B cell (primary cell): ENCODE measurements at regions not wholly inside any gene's neighbourhood (a gene's known extent, or its start where the extent isn't known, plus 50 kb on each side); places are given as distances from the start of the nearest gene placed in this dataset.

Source experiments
- ATAC-seq: fragments of 200-7000 bp; cut with Tn5 transposase; one replicate; pipeline ENCODE4 v1.10.0; 2021; ENCODE audit warnings: low read depth, mild to moderate bottlenecking, moderate number of reproducible peaks, moderate library complexity
- CTCF ChIA-PET: fragments of 350-600 bp; sonication (Branson Sonifier 250); formaldehyde crosslinking; loops from one replicate; lab custom pipeline; 2021; ENCODE audit warnings: antibody characterized with exemption, inconsistent platforms; lab: Charles Lee
- POLR2A ChIA-PET: fragments of 350-600 bp; sonication (Branson Sonifier 250); formaldehyde crosslinking; loops from one replicate; lab custom pipeline; 2021; ENCODE audit warnings: antibody characterized with exemption; lab: Charles Lee
- DNase-seq: peaks from one replicate; pipeline ENCODE4 v3.0.0; 2013
- H2AFZ ChIP-seq: 2 replicates; pipeline ENCODE4 v1.6.1; 2012; ENCODE audit warnings: mild to moderate bottlenecking, low read depth, low read length; ENCODE audit not compliant: insufficient read depth, poor library complexity, severe bottlenecking
- H3K27ac ChIP-seq, 2 donors: 1 replicate in 1 of 2; 2 replicates in 1 of 2; pipeline ENCODE4 v1.5.1; 2012 to 2013; ENCODE audit warnings: low read length in 2 of 2, mild to moderate bottlenecking in 2 of 2, moderate library complexity in 1 of 2
- H3K27me3 ChIP-seq, 4 experiments: fragments of 200-600 bp in 1 of 4; sonication (generic) in 1 of 4; replicated peaks in 1 of 4; 1 replicate in 2 of 4; 2 replicates in 2 of 4; pipeline versions ENCODE4 v1.6.1 to v1.7.0; 2013 to 2016; ENCODE audit warnings: low read length in 3 of 4, mild to moderate bottlenecking in 2 of 4, mixed read lengths in 1 of 4, moderate library complexity in 1 of 4; ENCODE audit not compliant: insufficient read depth in 4 of 4, control insufficient read depth in 3 of 4; ENCODE audit errors: control extremely low read depth in 1 of 4
- H3K36me3 ChIP-seq, 2 experiments: replicated peaks in 1 of 2; 1 replicate in 1 of 2; 2 replicates in 1 of 2; pipeline versions ENCODE4 v1.6.1 to v1.7.1; 2013; ENCODE audit warnings: low read length in 1 of 2; ENCODE audit not compliant: insufficient read depth in 2 of 2, control insufficient read depth in 1 of 2; ENCODE audit errors: control extremely low read depth in 1 of 2, extremely low read depth in 1 of 2
- H3K4me1 ChIP-seq, 2 donors: fragments of 200-600 bp in 1 of 2; sonication (generic) in 1 of 2; 1 replicate in 1 of 2; 2 replicates in 1 of 2; pipeline versions ENCODE4 v1.5.1 to v1.6.1; 2013 to 2017; ENCODE audit warnings: low read length in 2 of 2; ENCODE audit not compliant: control insufficient read depth in 2 of 2, insufficient read depth in 2 of 2
- H3K4me2 ChIP-seq: replicated peaks from 2 replicates; pipeline ENCODE3; 2012; ENCODE audit warnings: mild to moderate bottlenecking, low read depth, low read length; ENCODE audit not compliant: poor library complexity, severe bottlenecking
- H3K4me3 ChIP-seq, 5 experiments: fragments of 200-600 bp in 1 of 5; sonication (generic) in 1 of 5; 1 replicate in 3 of 5; 2 replicates in 2 of 5; pipeline versions ENCODE4 v1.5.1 to v1.7.0; 2011 to 2016; ENCODE audit warnings: low read length in 4 of 5, mild to moderate bottlenecking in 4 of 5, low read depth in 2 of 5, control low read depth in 1 of 5, moderate library complexity in 1 of 5; ENCODE audit not compliant: insufficient read depth in 1 of 5; ENCODE audit errors: control extremely low read depth in 1 of 5, extremely low read depth in 1 of 5
- H3K79me2 ChIP-seq: fragments of 200-600 bp; sonication (generic); one replicate; pipeline ENCODE4 v1.6.0; 2016; ENCODE audit warnings: low read length; ENCODE audit not compliant: control insufficient read depth, insufficient read depth
- H3K9ac ChIP-seq: fragments of 200-600 bp; sonication (generic); 2 replicates; pipeline ENCODE4 v1.6.1; 2017; ENCODE audit warnings: mild to moderate bottlenecking, low read length, moderate library complexity
- H3K9me3 ChIP-seq, 3 donors: one replicate each; pipeline versions ENCODE4 v1.6.1 to v1.7.1; 2013; ENCODE audit warnings: low read length in 2 of 3; ENCODE audit not compliant: control insufficient read depth in 2 of 3, insufficient read depth in 1 of 3; ENCODE audit errors: control extremely low read depth in 1 of 3
- H4K20me1 ChIP-seq: 2 replicates; pipeline ENCODE4 v1.6.0; 2012; ENCODE audit warnings: mild to moderate bottlenecking, low read length; ENCODE audit not compliant: insufficient read depth, control insufficient read depth, poor library complexity, severe bottlenecking
- H3K27ac Mint-ChIP-seq: one replicate; pipeline ENCODE4 v1.8.0; 2021; ENCODE audit warnings: mixed read lengths
- H3K27me3 Mint-ChIP-seq: one replicate; pipeline ENCODE4 v1.8.0; 2021; ENCODE audit warnings: mixed read lengths
- H3K4me1 Mint-ChIP-seq: one replicate; pipeline ENCODE4 v1.8.0; 2021; ENCODE audit warnings: mixed read lengths
- H3K4me3 Mint-ChIP-seq: one replicate; pipeline ENCODE4 v1.8.0; 2021; ENCODE audit warnings: mixed read lengths
- H3K9me3 Mint-ChIP-seq: one replicate; pipeline ENCODE4 v1.8.0; 2022; ENCODE audit warnings: mixed read lengths; ENCODE audit not compliant: insufficient read depth
- CTCF ChIP-seq: fragments of 200-600 bp; IDR thresholded peaks from one replicate; pipeline ENCODE4 v1.8.0; 2022; ENCODE audit warnings: antibody characterized with exemption, mild to moderate bottlenecking
- EZH2 ChIP-seq: IDR thresholded peaks from 2 replicates; pipeline ENCODE4 v1.6.1; 2012; ENCODE audit warnings: borderline replicate concordance, low read depth, mild to moderate bottlenecking, moderate library complexity, low read length; ENCODE audit not compliant: insufficient read depth, poor library complexity, severe bottlenecking
- WGBS: methylation state at CpG from one replicate; pipeline ENCODE4 v1.1.5; 2013; ENCODE audit warnings: missing lambda C conversion rate; ENCODE audit not compliant: insufficient coverage; 5-methylcytosine and 5-hydroxymethylcytosine counted together
- intact Hi-C: fragments of 100-400 bp; cut with micrococcal nuclease; formaldehyde crosslinking; loops from one replicate; pipeline ENCODE4 v1.10.0; 2022

GRCh38 chr11:114909866-114910265 is 231.5 kb downstream of the NXPE2 start:
- Histone ChIP-seq H3K4me3 (no peak overlapping the region), H3K79me2 (no peaks in the 10 kb centered on the region), H4K20me1 (no peaks in the 10 kb centered on the region), H3K27ac (no peak overlapping the region), H3K36me3 (no peaks in the 10 kb centered on the region), H2AFZ (no peak overlapping the region), H3K9ac (no peak overlapping the region), H3K4me1 (no peaks in the 10 kb centered on the region), H3K27me3 (no peaks in the 10 kb centered on the region), H3K4me2 (no peak overlapping the region), H3K9me3 (peaks cover 0 to 5% (median 0%) of the 10 kb centered on the region in 3 donors)
- Mint-ChIP-seq H3K4me1 (no peaks in the 10 kb centered on the region), H3K27me3 (no peaks in the 10 kb centered on the region), H3K4me3 (no peak overlapping the region), H3K9me3 (peaks cover 2% of the 10 kb centered on the region), H3K27ac (no peak overlapping the region)
- intact Hi-C loops = no loop called here
- CTCF ChIA-PET = no interaction called here
- TF ChIP-seq EZH2 = no peak
- no peak for TF ChIP-seq CTCF
- POLR2A ChIA-PET = no interaction called here
- 48% methylated on average over 2 of the region's 3 CpGs for WGBS
- DNase-seq = no peak
- no peak for ATAC-seq

GRCh38 chr11:114912826-114913225 is 234.5 kb downstream of the NXPE2 start:
- Mint-ChIP-seq H3K4me3 (no peak overlapping the region), H3K27ac (no peak overlapping the region), H3K4me1 (no peaks in the 10 kb centered on the region), H3K9me3 (no peaks in the 10 kb centered on the region), H3K27me3 (no peaks in the 10 kb centered on the region)
- Histone ChIP-seq H2AFZ (no peak overlapping the region), H3K4me2 (no peak overlapping the region), H3K27me3 (no peaks in the 10 kb centered on the region), H3K79me2 (no peaks in the 10 kb centered on the region), H3K4me3 (no peak overlapping the region), H3K9ac (no peak overlapping the region), H3K36me3 (no peaks in the 10 kb centered on the region), H3K9me3 (peaks cover 0 to 5% (median 0%) of the 10 kb centered on the region in 3 donors), H3K4me1 (no peaks in the 10 kb centered on the region), H4K20me1 (no peaks in the 10 kb centered on the region), H3K27ac (no peak overlapping the region)
- POLR2A ChIA-PET = no interaction called here
- DNase-seq (no peak), ATAC-seq (no peak)
- CTCF ChIA-PET = no interaction called here
- intact Hi-C loops = no loop called here
- WGBS = 83% methylated on average over 3 of the region's 4 CpGs
- TF ChIP-seq EZH2 (no peak), CTCF (no peak)
